PC-9 (cell line): ENCODE measurements at regions not wholly inside any gene's neighbourhood (a gene's known extent, or its start where the extent isn't known, plus 50 kb on each side); places are given as distances from the start of the nearest gene placed in this dataset.
"Not testable (repeated sequence)": the region's sequence is repeated elsewhere in the genome, so short reads cannot be mapped to it uniquely, and the experiment has no call there.

Source experiments
- BruUV-seq: library from RNA; stranded (reverse); fragments of 400-500 nt; replicated peaks from 2 replicates; lab custom pipeline; 2021; lab: Mats Ljungman, UMichigan
- CTCF ChIA-PET: fragments of 300-600 bp; sonication (Branson Sonifier 250); formaldehyde crosslinking; loops from one replicate; lab custom pipeline; 2022; ENCODE audit warnings: antibody characterized with exemption; lab: Charles Lee
- POLR2A ChIA-PET: fragments of 300-600 bp; sonication (Branson Sonifier 250); formaldehyde crosslinking; loops from one replicate; lab custom pipeline; 2022; ENCODE audit warnings: antibody characterized with exemption; ENCODE audit not compliant: unreplicated experiment; lab: Charles Lee
- DNase-seq, 2 experiments: peaks; one replicate each; pipeline versions ENCODE4 v3.0.0 to v3.0.0-alpha.2; 2015 to 2022; ENCODE audit warnings: mixed read lengths in 1 of 2
- H2AFZ ChIP-seq: fragments of 200-600 bp; sonication (generic); 2 replicates; pipeline ENCODE4 v1.8.1; 2017; ENCODE audit warnings: antibody characterized with exemption
- H3F3A ChIP-seq: fragments of 200-600 bp; sonication (generic); 2 replicates; pipeline ENCODE4 v1.8.1; 2017; ENCODE audit warnings: antibody characterized with exemption, mild to moderate bottlenecking, low read depth; ENCODE audit not compliant: insufficient read depth
- H3K27ac ChIP-seq: fragments of 200-600 bp; sonication (generic); 2 replicates; pipeline ENCODE4 v1.6.1; 2016; ENCODE audit warnings: mixed run types
- H3K27me3 ChIP-seq: fragments of 200-600 bp; sonication (generic); 2 replicates; pipeline ENCODE4 v1.6.1; 2016; ENCODE audit warnings: low read depth, mixed run types; ENCODE audit not compliant: insufficient read depth
- H3K36me3 ChIP-seq: fragments of 200-600 bp; sonication (generic); 2 replicates; pipeline ENCODE4 v1.6.1; 2016; ENCODE audit warnings: low read depth, mixed run types
- H3K4me1 ChIP-seq: fragments of 200-600 bp; sonication (generic); replicated peaks from 2 replicates; pipeline ENCODE4 v1.6.1; 2016; ENCODE audit warnings: mixed run types; ENCODE audit not compliant: insufficient read depth
- H3K4me2 ChIP-seq: fragments of 200-600 bp; sonication (generic); 2 replicates; pipeline ENCODE4 v1.6.1; 2017; ENCODE audit warnings: mixed run types
- H3K4me3 ChIP-seq: fragments of 200-600 bp; sonication (generic); 2 replicates; pipeline ENCODE4 v1.6.1; 2016; ENCODE audit warnings: mixed run types
- H3K79me2 ChIP-seq: fragments of 200-600 bp; sonication (generic); 2 replicates; pipeline ENCODE4 v1.6.1; 2017; ENCODE audit warnings: low read depth, mixed run types
- H3K9me2 ChIP-seq: fragments of 200-600 bp; sonication (generic); 2 replicates; pipeline ENCODE4 v1.8.1; 2017; ENCODE audit warnings: mild to moderate bottlenecking; ENCODE audit not compliant: insufficient read depth
- H3K9me3 ChIP-seq: fragments of 200-600 bp; sonication (generic); 2 replicates; pipeline ENCODE4 v1.8.1; 2016; ENCODE audit warnings: low read depth; ENCODE audit not compliant: insufficient read depth
- H4K20me1 ChIP-seq: fragments of 200-600 bp; sonication (generic); 2 replicates; pipeline ENCODE4 v1.8.1; 2017; ENCODE audit not compliant: insufficient read depth
- EZH2 ChIP-seq: fragments of 200-600 bp; sonication (generic); IDR thresholded peaks from 2 replicates; pipeline ENCODE4 v1.8.0; 2017; ENCODE audit warnings: antibody characterized with exemption, low read depth
- intact Hi-C: fragments of 100-400 bp; cut with micrococcal nuclease; formaldehyde crosslinking; loops from one replicate; pipeline ENCODE4 v1.10.0; 2022; ENCODE audit not compliant: unreplicated experiment
- TF ChIP-seq, protein P1 (sequence below): fragments of 200-600 bp; sonication (generic); conservative IDR thresholded peaks from 2 replicates; pipeline ENCODE4 v1.6.1; 2017; ENCODE audit warnings: mixed run types, antibody characterized with exemption, mild to moderate bottlenecking, moderate library complexity

DNA sequence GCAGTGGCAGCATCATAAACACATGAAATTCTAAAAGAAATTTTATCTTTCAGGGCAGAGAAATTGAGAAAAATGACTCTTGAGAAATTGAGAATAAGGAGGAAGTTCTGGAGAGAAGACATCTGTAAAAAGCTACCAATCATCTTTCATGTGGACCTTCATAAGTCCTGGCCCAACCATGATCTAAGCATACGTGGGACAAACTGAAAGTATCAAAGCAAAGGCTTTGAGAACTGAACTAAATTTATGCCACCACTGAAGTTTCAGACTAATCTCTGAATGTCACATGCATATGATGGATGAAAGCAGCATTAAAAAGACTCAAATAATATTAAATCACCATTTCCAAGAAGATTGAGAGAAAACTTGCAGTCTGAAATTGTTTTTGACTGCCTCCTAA is 1502.8 kb upstream of the LRRTM3 start:
- Histone ChIP-seq H3K27ac (no peak overlapping the region), H3K4me2 (no peak overlapping the region), H3K79me2 (no peaks in the 10 kb centered on the region), H3F3A (no peaks in the 10 kb centered on the region), H3K4me1 (0 out of 2 replicates have a peak, but pooled peaks cover 5% of the 10 kb centered on the region), H3K9me2 (no peaks in the 10 kb centered on the region), H3K27me3 (no peaks in the 10 kb centered on the region), H3K4me3 (no peak overlapping the region), H2AFZ (no peak overlapping the region; the same call in 1 of the 2 replicates), H4K20me1 (no peaks in the 10 kb centered on the region), H3K9me3 (no peaks in the 10 kb centered on the region), H3K36me3 (no peaks in the 10 kb centered on the region)
- intact Hi-C loops = no loop called here
- no peak for DNase-seq
- ChIA-PET CTCF (no interaction called here), POLR2A (no interaction called here)
- TF ChIP-seq EZH2 = no peak
- TF ChIP-seq, protein P1, sequence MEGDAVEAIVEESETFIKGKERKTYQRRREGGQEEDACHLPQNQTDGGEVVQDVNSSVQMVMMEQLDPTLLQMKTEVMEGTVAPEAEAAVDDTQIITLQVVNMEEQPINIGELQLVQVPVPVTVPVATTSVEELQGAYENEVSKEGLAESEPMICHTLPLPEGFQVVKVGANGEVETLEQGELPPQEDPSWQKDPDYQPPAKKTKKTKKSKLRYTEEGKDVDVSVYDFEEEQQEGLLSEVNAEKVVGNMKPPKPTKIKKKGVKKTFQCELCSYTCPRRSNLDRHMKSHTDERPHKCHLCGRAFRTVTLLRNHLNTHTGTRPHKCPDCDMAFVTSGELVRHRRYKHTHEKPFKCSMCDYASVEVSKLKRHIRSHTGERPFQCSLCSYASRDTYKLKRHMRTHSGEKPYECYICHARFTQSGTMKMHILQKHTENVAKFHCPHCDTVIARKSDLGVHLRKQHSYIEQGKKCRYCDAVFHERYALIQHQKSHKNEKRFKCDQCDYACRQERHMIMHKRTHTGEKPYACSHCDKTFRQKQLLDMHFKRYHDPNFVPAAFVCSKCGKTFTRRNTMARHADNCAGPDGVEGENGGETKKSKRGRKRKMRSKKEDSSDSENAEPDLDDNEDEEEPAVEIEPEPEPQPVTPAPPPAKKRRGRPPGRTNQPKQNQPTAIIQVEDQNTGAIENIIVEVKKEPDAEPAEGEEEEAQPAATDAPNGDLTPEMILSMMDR = no peak
- no TSS peak for BruUV-seq

- DNase-seq, BruUV-seq, H3K9me2 ChIP-seq, H3K4me3 ChIP-seq, CTCF ChIA-PET, intact Hi-C loops, POLR2A ChIA-PET, H3K9me3 ChIP-seq, H2AFZ ChIP-seq, H3K36me3 ChIP-seq, H3K27me3 ChIP-seq, H4K20me1 ChIP-seq, H3K79me2 ChIP-seq, H3K4me1 ChIP-seq, H3F3A ChIP-seq, H3K4me2 ChIP-seq, H3K27ac ChIP-seq: not testable (repeated sequence)
Measured at GRCh38 chr10:65429381-65429780, 1496.5 kb upstream of the LRRTM3 start.

GRCh38 chr10:65430979-65431378 is 1494.9 kb upstream of the LRRTM3 start:
- H3K79me2 ChIP-seq = no peaks in the 10 kb centered on the region
- no peaks in the 10 kb centered on the region for H3K27me3 ChIP-seq
- H2AFZ ChIP-seq = no peak overlapping the region
- no peaks in the 10 kb centered on the region for H3F3A ChIP-seq
- H3K4me2 ChIP-seq = no peak overlapping the region
- no peaks in the 10 kb centered on the region for H3K9me3 ChIP-seq
- no peak for TF ChIP-seq EZH2
- TF ChIP-seq, protein P1 = no peak
- BruUV-seq = no TSS peak
- no peaks in the 10 kb centered on the region for H3K9me2 ChIP-seq
- H3K27ac ChIP-seq = no peak overlapping the region
- H3K4me1 ChIP-seq = no peaks in the 10 kb centered on the region
- H3K4me3 ChIP-seq = no peak overlapping the region
- ChIA-PET CTCF (no interaction called here), POLR2A (no interaction called here)
- no peak for DNase-seq
- H3K36me3 ChIP-seq = no peaks in the 10 kb centered on the region
- no peaks in the 10 kb centered on the region for H4K20me1 ChIP-seq
- intact Hi-C loops = no loop called here

- Histone ChIP-seq H3K27me3 (no peaks in the 10 kb centered on the region), H3F3A (no peaks in the 10 kb centered on the region), H3K4me1 (no peaks in the 10 kb centered on the region), H3K79me2 (no peaks in the 10 kb centered on the region), H3K4me2 (no peak overlapping the region), H3K9me2 (no peaks in the 10 kb centered on the region), H4K20me1 (no peaks in the 10 kb centered on the region), H3K27ac (no peak overlapping the region), H2AFZ (no peak overlapping the region), H3K4me3 (no peak overlapping the region), H3K36me3 (no peaks in the 10 kb centered on the region), H3K9me3 (peaks cover 5% of the 10 kb centered on the region; the same call in 1 of the 2 replicates)
- intact Hi-C loops = loop anchor here (5.0 kb wide), 1 partner anchor 691 kb away; no protein-coding TSS in a partner anchor
- TF ChIP-seq EZH2 = no peak
- TF ChIP-seq, protein P1 = no peak
- POLR2A ChIA-PET = interaction anchor here (0.7 kb wide), 1 partner anchor 302 kb away, joined by 5 read pairs; no protein-coding TSS in a partner anchor
- CTCF ChIA-PET = no interaction called here
- no peak for DNase-seq
- no TSS peak for BruUV-seq
Measured at GRCh38 chr10:65470986-65471385, 1454.8 kb upstream of the LRRTM3 start.
